A673 (cell line): ENCODE measurements at regions not wholly inside any gene's neighbourhood (a gene's known extent, or its start where the extent isn't known, plus 50 kb on each side); places are given as distances from the start of the nearest gene placed in this dataset.

Experiments used
- EZH2 ChIP-seq: fragments of 200-600 bp; sonication (generic); IDR thresholded peaks from 2 replicates; pipeline ENCODE4 v1.6.1; 2017; ENCODE audit warnings: borderline replicate concordance, low read depth, mild to moderate bottlenecking, mixed read lengths, antibody characterized with exemption, low read length; ENCODE audit not compliant: poor library complexity, severe bottlenecking
- TF ChIP-seq, protein P1 (sequence below): fragments of 300-800, 200-600 bp; sonication (generic); conservative IDR thresholded peaks from 2 replicates; pipeline ENCODE4 v1.5.1; 2017; ENCODE audit warnings: low read depth, mild to moderate bottlenecking, antibody characterized with exemption, low read length, moderate library complexity, mixed read lengths

DNA sequence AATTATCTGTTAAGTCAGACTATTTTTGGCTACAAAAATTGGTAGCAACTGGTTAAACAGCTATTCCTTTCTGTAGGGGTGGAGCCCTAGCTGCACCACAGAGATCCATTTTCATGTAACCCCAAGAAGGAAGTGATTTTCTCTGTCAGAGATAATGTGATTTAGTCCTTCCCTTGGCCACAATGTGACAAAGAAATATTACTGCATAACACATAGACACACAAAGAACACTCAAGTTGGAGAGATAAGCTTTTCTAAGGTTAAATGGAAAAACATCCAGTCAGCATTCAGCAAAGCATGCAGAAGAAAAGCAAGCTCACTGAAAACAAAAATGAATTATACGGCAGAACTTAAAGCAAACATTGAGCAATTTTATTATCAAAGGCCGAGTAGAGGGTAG lies 227.8 kb upstream of the CDH9 start:
- TF ChIP-seq, protein P1, sequence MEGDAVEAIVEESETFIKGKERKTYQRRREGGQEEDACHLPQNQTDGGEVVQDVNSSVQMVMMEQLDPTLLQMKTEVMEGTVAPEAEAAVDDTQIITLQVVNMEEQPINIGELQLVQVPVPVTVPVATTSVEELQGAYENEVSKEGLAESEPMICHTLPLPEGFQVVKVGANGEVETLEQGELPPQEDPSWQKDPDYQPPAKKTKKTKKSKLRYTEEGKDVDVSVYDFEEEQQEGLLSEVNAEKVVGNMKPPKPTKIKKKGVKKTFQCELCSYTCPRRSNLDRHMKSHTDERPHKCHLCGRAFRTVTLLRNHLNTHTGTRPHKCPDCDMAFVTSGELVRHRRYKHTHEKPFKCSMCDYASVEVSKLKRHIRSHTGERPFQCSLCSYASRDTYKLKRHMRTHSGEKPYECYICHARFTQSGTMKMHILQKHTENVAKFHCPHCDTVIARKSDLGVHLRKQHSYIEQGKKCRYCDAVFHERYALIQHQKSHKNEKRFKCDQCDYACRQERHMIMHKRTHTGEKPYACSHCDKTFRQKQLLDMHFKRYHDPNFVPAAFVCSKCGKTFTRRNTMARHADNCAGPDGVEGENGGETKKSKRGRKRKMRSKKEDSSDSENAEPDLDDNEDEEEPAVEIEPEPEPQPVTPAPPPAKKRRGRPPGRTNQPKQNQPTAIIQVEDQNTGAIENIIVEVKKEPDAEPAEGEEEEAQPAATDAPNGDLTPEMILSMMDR: no peak
- TF ChIP-seq EZH2: no peak
